Gastroesophageal sphincter (tissue), 4 donors: ENCODE measurements at regions not wholly inside any gene's neighbourhood (a gene's known extent, or its start where the extent isn't known, plus 50 kb on each side); places are given as distances from the start of the nearest gene placed in this dataset.
A peak's percentile ranks its signal among the peaks of the same experiment; 100 is the strongest.
"Not testable (repeated sequence)": the region's sequence is repeated elsewhere in the genome, so short reads cannot be mapped to it uniquely, and the experiment has no call there.

Source experiments
- ATAC-seq: fragments of 150-250 bp; one replicate; pipeline ENCODE4 v1.9.1; 2016; ENCODE audit warnings: mild to moderate bottlenecking, moderate library complexity
- H3K27ac ChIP-seq, 4 donors: fragments of 200-600 bp; sonication (generic) in 3 of 4; 1 replicate in 3 of 4; 2 replicates in 1 of 4; pipeline ENCODE4 v1.5.1; 2016 to 2019
- H3K27me3 ChIP-seq: fragments of 200-600 bp; sonication (generic); one replicate; pipeline ENCODE4 v1.5.1; 2019
- H3K36me3 ChIP-seq, 2 donors: fragments of 200-600 bp; sonication (generic); one replicate each; pipeline ENCODE4 v1.5.1; 2019; ENCODE audit warnings: control low read depth in 1 of 2
- H3K4me1 ChIP-seq, 3 donors: fragments of 200-600 bp; sonication (generic); 1 replicate in 2 of 3; 2 replicates in 1 of 3; pipeline ENCODE4 v1.5.1; 2016 to 2019; ENCODE audit warnings: control low read depth in 2 of 3
- H3K4me3 ChIP-seq, 2 donors: fragments of 200-600 bp; sonication (generic); one replicate each; pipeline ENCODE4 v1.5.1; 2019; ENCODE audit warnings: mild to moderate bottlenecking in 1 of 2, moderate library complexity in 1 of 2
- H3K9me3 ChIP-seq, 3 donors: fragments of 200-600 bp; sonication (generic); one replicate each; pipeline ENCODE4 v1.5.1; 2017 to 2019; ENCODE audit warnings: control low read depth in 2 of 3
- EP300 ChIP-seq: sonication (generic); formaldehyde crosslinking; IDR thresholded peaks from one replicate; pipeline ENCODE4 v1.6.1; 2017; ENCODE audit warnings: antibody characterized with exemption, mild to moderate bottlenecking
- POLR2A ChIP-seq, 2 donors: fragments of 450-650 bp; IDR thresholded peaks; one replicate each; pipeline ENCODE4 v1.6.1; 2017; ENCODE audit warnings: antibody characterized with exemption in 2 of 2, mild to moderate bottlenecking in 2 of 2, moderate library complexity in 1 of 2
- POLR2AphosphoS5 ChIP-seq: sonication (generic); formaldehyde crosslinking; IDR thresholded peaks from one replicate; pipeline ENCODE4 v1.6.1; 2017; ENCODE audit warnings: antibody characterized with exemption
- WGBS, 2 donors: methylation state at CpG; one replicate each; pipeline ENCODE4 v1.1.5; 2018; ENCODE audit warnings: low coverage in 1 of 2; 5-methylcytosine and 5-hydroxymethylcytosine counted together
- TF ChIP-seq, protein P1 (sequence below), 4 experiments: fragments of 200-600 bp in 2 of 4; fragments of 450-650 bp in 2 of 4; sonication (generic) in 1 of 4; IDR thresholded peaks; one replicate each; pipeline ENCODE4 v1.5.1; 2017 to 2019; ENCODE audit warnings: antibody characterized with exemption in 4 of 4, mild to moderate bottlenecking in 2 of 4, moderate library complexity in 2 of 4

DNA sequence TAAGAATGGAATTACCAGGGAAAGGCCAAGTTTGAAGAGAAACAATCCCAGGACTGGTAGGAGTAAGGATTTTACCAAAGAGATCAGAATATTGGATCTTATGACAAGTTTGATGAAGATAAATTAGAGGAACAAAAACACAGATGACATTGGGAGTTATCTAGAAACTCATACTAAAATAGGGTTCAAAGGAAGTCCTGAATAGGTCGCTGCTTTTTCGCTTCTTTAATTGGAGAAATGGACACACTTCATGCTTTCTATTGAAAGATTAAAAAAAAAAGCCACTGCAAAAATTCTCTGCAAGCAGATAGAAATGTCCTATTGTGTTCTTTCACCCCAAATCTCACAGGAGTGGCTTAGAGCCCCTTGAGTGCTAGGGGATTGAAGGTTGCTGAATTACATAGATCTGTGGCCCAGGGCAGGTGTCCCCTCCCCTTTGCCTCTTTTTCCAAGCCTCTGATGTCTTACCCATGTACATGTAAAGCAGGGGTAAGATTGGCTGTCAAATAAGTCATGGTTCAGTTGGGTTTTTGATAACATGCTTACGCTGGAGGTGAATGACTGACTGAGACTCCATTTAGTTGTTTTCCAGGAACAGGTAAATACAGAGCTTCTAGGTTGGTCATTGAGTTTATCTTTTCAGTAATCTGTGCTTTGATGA lies 152.0 kb downstream of the OR13A1 start:
- ATAC-seq: no peak
- H3K4me3 ChIP-seq: no peak overlapping the region
- 46 to 94% methylated on average over 2 to 3 of the region's 3 CpGs for WGBS, 2 donors
- no peaks in the 10 kb centered on the region for H3K4me1 ChIP-seq
- no peaks in the 10 kb centered on the region for H3K36me3 ChIP-seq
- no peaks in the 10 kb centered on the region for H3K9me3 ChIP-seq
- TF ChIP-seq, protein P1, sequence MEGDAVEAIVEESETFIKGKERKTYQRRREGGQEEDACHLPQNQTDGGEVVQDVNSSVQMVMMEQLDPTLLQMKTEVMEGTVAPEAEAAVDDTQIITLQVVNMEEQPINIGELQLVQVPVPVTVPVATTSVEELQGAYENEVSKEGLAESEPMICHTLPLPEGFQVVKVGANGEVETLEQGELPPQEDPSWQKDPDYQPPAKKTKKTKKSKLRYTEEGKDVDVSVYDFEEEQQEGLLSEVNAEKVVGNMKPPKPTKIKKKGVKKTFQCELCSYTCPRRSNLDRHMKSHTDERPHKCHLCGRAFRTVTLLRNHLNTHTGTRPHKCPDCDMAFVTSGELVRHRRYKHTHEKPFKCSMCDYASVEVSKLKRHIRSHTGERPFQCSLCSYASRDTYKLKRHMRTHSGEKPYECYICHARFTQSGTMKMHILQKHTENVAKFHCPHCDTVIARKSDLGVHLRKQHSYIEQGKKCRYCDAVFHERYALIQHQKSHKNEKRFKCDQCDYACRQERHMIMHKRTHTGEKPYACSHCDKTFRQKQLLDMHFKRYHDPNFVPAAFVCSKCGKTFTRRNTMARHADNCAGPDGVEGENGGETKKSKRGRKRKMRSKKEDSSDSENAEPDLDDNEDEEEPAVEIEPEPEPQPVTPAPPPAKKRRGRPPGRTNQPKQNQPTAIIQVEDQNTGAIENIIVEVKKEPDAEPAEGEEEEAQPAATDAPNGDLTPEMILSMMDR (IDR thresholded peaks at IDR 0.05): no peak
- TF ChIP-seq POLR2AphosphoS5 (no peak), POLR2A (IDR thresholded peaks at IDR 0.05) (no peak), EP300 (no peak)
- H3K27me3 ChIP-seq: no peaks in the 10 kb centered on the region
- no peak overlapping the region for H3K27ac ChIP-seq

DNA sequence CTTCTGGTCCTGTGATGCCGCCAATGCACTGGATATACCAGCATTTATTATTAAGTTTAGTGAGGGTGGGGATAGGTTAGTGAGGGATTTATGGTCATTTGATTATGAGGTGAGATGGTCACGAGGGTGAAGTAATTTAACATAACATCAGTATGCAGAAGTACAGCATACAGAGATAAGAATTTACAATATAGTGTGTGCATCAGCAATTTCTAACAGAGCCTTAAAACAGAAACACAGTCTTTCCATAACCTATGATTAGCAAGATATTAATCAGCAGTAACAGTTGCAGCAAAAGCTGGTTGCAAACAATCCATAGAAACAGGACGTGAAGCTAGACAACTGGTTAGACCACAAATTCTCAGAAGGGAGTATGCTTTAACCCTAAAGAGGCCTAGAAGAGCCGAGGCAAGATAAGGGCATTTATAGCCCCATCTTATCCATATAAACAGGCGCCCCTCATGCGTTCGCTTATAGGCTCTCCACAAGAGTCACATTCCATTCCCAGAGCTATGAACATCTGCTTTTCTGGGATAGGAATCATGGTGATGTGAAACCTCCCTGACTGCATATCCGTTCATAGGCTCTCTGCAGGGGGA lies 139.8 kb downstream of the OR13A1 start:
- H3K27ac ChIP-seq, H3K36me3 ChIP-seq, H3K27me3 ChIP-seq, H3K9me3 ChIP-seq, ATAC-seq, H3K4me3 ChIP-seq: not testable (repeated sequence)
- WGBS, 2 donors: 59 to 64% methylated on average over 2 to 8 of the region's 8 CpGs
- peaks cover 0 to 16% (median 0%) of the 10 kb centered on the region in 3 donors for H3K4me1 ChIP-seq

DNA sequence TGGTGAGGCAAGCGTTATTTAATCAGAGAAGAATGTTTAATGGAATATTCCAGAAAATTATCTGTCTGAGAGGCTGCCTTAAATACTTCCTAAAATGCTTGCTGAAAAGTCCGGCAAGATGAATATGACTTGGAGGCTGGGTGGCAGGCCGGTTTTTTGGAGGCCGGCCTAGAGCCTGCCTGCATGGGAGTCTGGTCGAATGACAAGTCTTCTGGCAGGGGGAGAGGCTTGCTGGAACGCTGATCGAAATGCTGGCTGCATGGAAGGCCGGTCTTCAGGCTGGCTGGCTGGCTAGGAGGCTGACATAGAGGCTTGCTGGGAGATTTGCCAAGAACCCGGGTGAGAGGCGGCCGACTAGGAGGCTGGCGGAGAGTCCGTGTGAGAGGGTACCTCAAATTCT lies 135.7 kb downstream of the OR13A1 start:
- ATAC-seq: no peak
- H3K9me3 ChIP-seq: no peaks in the 10 kb centered on the region
- H3K4me3 ChIP-seq: no peak overlapping the region
- 35 to 49% methylated on average over 2 to 5 of the region's 13 CpGs for WGBS, 2 donors
- H3K36me3 ChIP-seq: no peaks in the 10 kb centered on the region
- H3K4me1 ChIP-seq: peaks cover 0 to 23% (median 0%) of the 10 kb centered on the region in 3 donors
- no peak overlapping the region for H3K27ac ChIP-seq
- TF ChIP-seq POLR2AphosphoS5: no peak
- TF ChIP-seq EP300: no peak
- no peaks in the 10 kb centered on the region for H3K27me3 ChIP-seq

DNA sequence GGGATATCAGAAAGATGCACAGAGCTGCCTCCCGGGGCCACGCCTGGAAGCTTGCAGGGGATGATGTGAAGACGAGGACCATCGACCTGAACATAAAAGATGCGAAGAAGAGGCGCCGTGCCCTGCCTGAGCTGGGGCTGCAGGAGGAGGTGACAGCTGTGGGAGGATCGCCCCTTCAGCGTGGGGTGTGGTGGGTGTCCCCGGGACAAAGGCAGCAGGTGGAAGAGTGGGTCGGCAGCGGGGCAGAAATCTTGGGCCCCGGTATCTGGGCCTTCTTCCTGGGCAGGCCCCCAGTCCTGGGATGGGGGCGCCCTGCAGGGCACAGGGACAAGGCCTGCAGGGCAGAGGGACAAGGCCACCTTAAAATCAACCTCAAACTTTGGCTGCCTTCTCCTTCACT lies 134.9 kb downstream of the OR13A1 start:
- TF ChIP-seq POLR2A (IDR thresholded peaks at IDR 0.05): no peak
- no peak for TF ChIP-seq EP300
- TF ChIP-seq, protein P1 (IDR thresholded peaks at IDR 0.05): no peak
- no peak for TF ChIP-seq POLR2AphosphoS5
- ATAC-seq: no peak
- H3K27me3 ChIP-seq: no peaks in the 10 kb centered on the region
- H3K4me3 ChIP-seq: no peak overlapping the region
- H3K4me1 ChIP-seq: peaks cover 0 to 23% (median 0%) of the 10 kb centered on the region in 3 donors
- no peak overlapping the region for H3K27ac ChIP-seq
- no peaks in the 10 kb centered on the region for H3K9me3 ChIP-seq
- WGBS, 2 donors: 96% methylated on average over 11 of the region's 14 CpGs; no CpG with 5 or more reads in 1 of the 2 donors
- no peaks in the 10 kb centered on the region for H3K36me3 ChIP-seq

DNA sequence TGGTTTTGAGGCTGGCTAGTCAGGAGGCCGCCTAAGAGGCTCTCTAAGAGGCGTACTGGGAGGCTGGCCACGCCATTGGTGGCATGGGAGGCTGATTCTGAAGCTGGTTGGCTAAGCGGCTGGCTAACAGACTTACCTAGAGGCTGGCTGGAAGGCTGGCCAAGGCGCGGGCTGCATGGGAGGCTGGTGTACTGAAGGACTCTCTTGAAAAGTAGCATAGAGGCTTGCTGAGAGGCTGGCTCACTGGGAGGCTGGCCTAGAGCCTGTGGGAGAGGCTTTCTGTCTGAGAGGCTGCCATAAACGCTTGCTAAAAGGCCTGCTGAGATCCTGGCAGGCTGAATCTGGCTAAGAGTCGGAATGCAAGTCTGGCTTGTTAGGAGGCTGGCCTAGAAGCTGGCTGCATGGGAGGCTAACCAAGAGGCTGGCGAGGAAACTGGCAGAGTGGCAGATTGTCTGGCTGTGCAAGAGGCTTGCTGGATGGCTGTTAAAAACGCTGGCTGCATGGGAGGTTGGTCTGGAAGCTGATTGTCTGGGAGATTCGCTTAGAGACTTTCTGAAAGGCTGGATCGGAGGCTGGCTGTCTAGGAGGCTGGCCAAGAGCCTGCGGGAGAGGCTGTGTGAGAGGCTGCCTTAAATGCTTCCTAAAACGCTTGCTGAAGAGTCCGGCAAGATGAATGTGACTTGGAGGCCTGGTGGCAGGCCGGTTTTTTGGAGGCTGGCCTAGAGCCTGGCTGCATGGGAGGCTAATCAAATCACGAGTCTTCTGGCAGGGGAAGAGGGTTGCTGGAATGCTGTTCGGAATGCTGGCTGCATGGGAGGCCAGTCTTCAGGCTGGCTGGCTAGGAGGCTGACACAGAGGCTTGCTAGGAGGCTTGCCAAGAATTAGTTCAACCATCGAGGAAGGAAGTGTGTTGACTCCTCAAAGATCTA lies 134.2 kb downstream of the OR13A1 start:
- H3K27me3 ChIP-seq: no peaks in the 10 kb centered on the region
- WGBS, 2 donors: 49 to 52% methylated on average over 5 to 10 of the region's 19 CpGs
- H3K4me3 ChIP-seq: no peak overlapping the region
- peak overlapping the region in 1 of 4 donors; percentile 13 for H3K27ac ChIP-seq
- peaks cover 0 to 23% (median 0%) of the 10 kb centered on the region in 3 donors for H3K4me1 ChIP-seq
- H3K9me3 ChIP-seq: no peaks in the 10 kb centered on the region
- no peaks in the 10 kb centered on the region for H3K36me3 ChIP-seq
- ATAC-seq: peak; percentile 69
- TF ChIP-seq POLR2A (IDR thresholded peaks at IDR 0.05): no peak
- TF ChIP-seq POLR2AphosphoS5: no peak
- no peak for TF ChIP-seq EP300
- TF ChIP-seq, protein P1 (IDR thresholded peaks at IDR 0.05): no peak
